Sigmoid colon (tissue), 6 donors: ENCODE measurements at regions not wholly inside any gene's neighbourhood (a gene's known extent, or its start where the extent isn't known, plus 50 kb on each side); places are given as distances from the start of the nearest gene placed in this dataset.

Experiments
- DNase-seq: peaks from one replicate; pipeline ENCODE4 v3.0.0-alpha.2; 2019
- H3K27ac ChIP-seq, 4 donors: fragments of 200-600 bp; sonication (generic); one replicate each; pipeline ENCODE4 v1.5.1; 2016 to 2019; ENCODE audit warnings: mild to moderate bottlenecking in 1 of 4
- H3K27me3 ChIP-seq, 3 donors: fragments of 200-600 bp; sonication (generic); one replicate each; pipeline ENCODE4 v1.5.1; 2019; ENCODE audit warnings: mild to moderate bottlenecking in 1 of 3
- H3K36me3 ChIP-seq, 4 donors: fragments of 200-600 bp; sonication (generic); one replicate each; pipeline ENCODE4 v1.5.1; 2016 to 2019
- H3K4me1 ChIP-seq, 4 donors: fragments of 200-600 bp; sonication (generic); one replicate each; pipeline ENCODE4 v1.5.1; 2017 to 2019
- H3K4me3 ChIP-seq, 4 donors: fragments of 200-600 bp; sonication (generic); one replicate each; pipeline ENCODE4 v1.5.1; 2017 to 2019; ENCODE audit warnings: mild to moderate bottlenecking in 2 of 4, moderate library complexity in 1 of 4
- H3K9me3 ChIP-seq, 4 donors: fragments of 200-600 bp in 3 of 4; sonication (generic) in 3 of 4; one replicate each; pipeline versions ENCODE4 v1.5.1 to v1.6.1; 2013 to 2019
- CTCF ChIP-seq, 4 experiments: fragments of 450-650 bp in 3 of 4; fragments of 200-600 bp in 1 of 4; IDR thresholded peaks; one replicate each; pipeline ENCODE4 v1.5.1; 2016 to 2019; ENCODE audit warnings: antibody characterized with exemption in 4 of 4, mild to moderate bottlenecking in 3 of 4, moderate library complexity in 2 of 4
- EP300 ChIP-seq, 4 donors: sonication (generic); formaldehyde crosslinking; IDR thresholded peaks; one replicate each; pipeline ENCODE4 v1.6.1; 2017; ENCODE audit warnings: antibody characterized with exemption in 4 of 4
- POLR2A ChIP-seq, 2 donors: fragments of 450-650 bp; IDR thresholded peaks; one replicate each; pipeline ENCODE4 v1.6.1; 2016; ENCODE audit warnings: antibody characterized with exemption in 2 of 2, mild to moderate bottlenecking in 2 of 2, moderate library complexity in 2 of 2
- POLR2AphosphoS5 ChIP-seq, 4 donors: sonication (generic); formaldehyde crosslinking; IDR thresholded peaks; one replicate each; pipeline ENCODE4 v1.6.1; 2017; ENCODE audit warnings: antibody characterized with exemption in 4 of 4
- WGBS, 2 donors: extraction: QIAGEN DNeasy Blood & Tissue Kit; methylation state at CpG; one replicate each; pipeline ENCODE4 v1.1.7; 2013; 5-methylcytosine and 5-hydroxymethylcytosine counted together
- intact Hi-C: fragments of 100-400 bp; cut with DNase I; formaldehyde crosslinking; loops from one replicate; pipeline ENCODE4 v1.15.1; 2023
- donor health status: healthy with polysubstance abuse.
- donor health status: healthy.

DNA sequence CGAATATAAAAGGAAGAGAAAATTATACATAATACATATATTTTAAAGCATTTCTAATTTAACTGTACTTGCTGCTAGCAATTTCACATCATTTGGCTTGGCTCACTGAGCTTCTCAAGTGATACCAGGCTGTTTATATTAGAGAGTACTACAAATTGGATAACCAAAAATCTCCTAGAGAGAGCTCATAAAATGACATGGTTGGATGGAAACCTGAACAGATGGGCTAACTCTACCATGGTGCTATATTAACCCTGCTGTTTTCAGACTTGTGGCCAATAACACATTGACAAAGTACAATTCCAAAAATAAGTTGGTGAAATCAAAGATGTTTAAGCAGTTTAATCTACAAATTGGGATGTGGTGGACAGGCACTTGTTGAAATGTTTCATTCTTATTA, 364.4 kb upstream of the GCFC2 start:
- TF ChIP-seq POLR2AphosphoS5 (IDR thresholded peaks at IDR 0.05) = no peak
- TF ChIP-seq EP300 (IDR thresholded peaks at IDR 0.05) = no peak
- TF ChIP-seq CTCF (IDR thresholded peaks at IDR 0.05) = no peak
- TF ChIP-seq POLR2A (IDR thresholded peaks at IDR 0.05) = no peak
- no peak for DNase-seq
- Histone ChIP-seq H3K9me3 (no peaks in the 10 kb centered on the region), H3K4me3 (no peak overlapping the region), H3K36me3 (no peaks in the 10 kb centered on the region), H3K27ac (no peak overlapping the region), H3K27me3 (no peaks in the 10 kb centered on the region), H3K4me1 (no peaks in the 10 kb centered on the region)
- 47 to 78% methylated on average over 1 of the region's 1 CpG for WGBS, 2 donors
- intact Hi-C loops = no loop called here

DNA sequence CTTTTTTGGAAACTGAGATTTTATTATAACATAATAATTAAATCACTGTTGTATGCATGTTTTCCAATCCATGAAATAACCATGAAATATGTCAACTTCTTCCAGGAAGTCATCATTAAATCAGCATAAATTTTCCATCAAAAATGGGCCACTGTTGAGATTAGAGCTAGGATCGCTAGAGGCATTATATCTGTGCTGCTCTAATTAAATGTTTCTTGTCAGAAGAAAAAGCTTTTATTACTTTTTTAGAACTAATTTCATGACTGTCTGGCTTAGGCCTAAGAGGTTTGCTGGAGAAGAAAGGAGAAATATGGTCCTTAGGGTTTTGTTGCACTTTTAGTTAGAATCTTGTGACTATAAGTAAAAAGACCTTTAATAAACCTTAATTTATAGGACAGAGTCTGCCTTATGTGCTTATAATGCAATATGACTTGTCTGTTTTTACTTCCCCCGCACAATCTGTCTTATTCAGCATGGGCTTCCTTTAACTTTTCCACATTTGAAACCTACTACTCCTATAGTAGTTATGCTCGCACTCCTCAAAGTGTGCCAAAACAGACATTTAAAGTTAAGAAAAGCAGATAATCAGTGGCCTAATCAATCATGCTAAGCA, 363.4 kb upstream of the GCFC2 start:
- intact Hi-C loops = no loop called here
- Histone ChIP-seq H3K27ac (no peak overlapping the region), H3K9me3 (peaks cover 0 to 5% (median 0%) of the 10 kb centered on the region in 4 donors), H3K36me3 (no peaks in the 10 kb centered on the region), H3K27me3 (no peaks in the 10 kb centered on the region), H3K4me1 (no peaks in the 10 kb centered on the region), H3K4me3 (no peak overlapping the region)
- DNase-seq = no peak
- TF ChIP-seq POLR2A (IDR thresholded peaks at IDR 0.05) (no peak), POLR2AphosphoS5 (IDR thresholded peaks at IDR 0.05) (no peak), EP300 (IDR thresholded peaks at IDR 0.05) (no peak), CTCF (IDR thresholded peaks at IDR 0.05) (no peak)
- WGBS, 2 donors = 90 to 93% methylated on average over 3 of the region's 3 CpGs

DNA sequence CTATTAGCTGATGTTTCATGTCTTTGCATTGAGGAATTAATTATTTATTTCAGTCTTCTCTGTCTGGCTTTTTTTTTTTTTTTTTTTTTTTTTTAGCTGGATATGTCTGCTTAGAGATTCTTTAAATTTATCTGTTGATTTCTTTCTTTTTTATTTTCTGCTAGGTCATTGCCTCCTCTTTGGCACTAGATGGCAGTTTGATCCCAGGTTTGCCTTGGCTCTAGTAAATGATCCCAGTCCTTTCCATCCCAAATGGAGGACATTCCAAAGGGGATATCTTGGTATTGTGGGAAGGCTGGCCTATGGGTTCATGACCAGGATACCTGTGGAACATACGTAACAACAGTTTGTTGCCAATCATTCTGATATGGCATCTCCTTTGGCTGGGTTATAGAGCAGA, 339.5 kb upstream of the GCFC2 start:
- DNase-seq = no peak
- Histone ChIP-seq H3K27me3 (no peaks in the 10 kb centered on the region), H3K27ac (no peak overlapping the region), H3K9me3 (peaks cover 0 to 5% (median 3%) of the 10 kb centered on the region in 4 donors), H3K36me3 (no peaks in the 10 kb centered on the region), H3K4me3 (no peak overlapping the region), H3K4me1 (no peaks in the 10 kb centered on the region)
- intact Hi-C loops = no loop called here
- no peak for TF ChIP-seq EP300 (IDR thresholded peaks at IDR 0.05)
- TF ChIP-seq POLR2A (IDR thresholded peaks at IDR 0.05) = no peak
- no peak for TF ChIP-seq CTCF (IDR thresholded peaks at IDR 0.05)
- TF ChIP-seq POLR2AphosphoS5 (IDR thresholded peaks at IDR 0.05) = no peak
- WGBS, 2 donors = 95 to 100% methylated on average over 1 of the region's 1 CpG

DNA sequence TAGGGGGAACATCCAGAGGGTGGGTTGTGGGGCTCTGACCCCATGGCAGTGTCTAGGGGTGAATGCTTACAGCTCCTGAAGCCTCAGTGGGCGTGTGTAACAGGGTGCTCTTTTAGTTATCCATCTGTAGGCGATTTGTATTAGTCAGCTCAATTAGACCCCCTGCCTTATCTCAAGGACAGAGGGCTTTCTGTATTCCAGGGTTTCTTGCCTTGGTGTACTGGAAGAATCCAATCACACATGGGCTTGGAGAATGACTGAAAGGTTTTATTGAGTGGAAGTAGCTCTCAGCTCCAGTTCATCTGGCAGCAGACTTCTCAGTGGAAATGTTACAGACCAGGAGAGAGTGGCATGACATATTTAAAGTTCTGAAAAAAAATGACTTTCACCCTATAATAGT, 334.0 kb upstream of the GCFC2 start:
- no peaks in the 10 kb centered on the region for H3K27me3 ChIP-seq
- no peak for DNase-seq
- intact Hi-C loops = no loop called here
- TF ChIP-seq CTCF (IDR thresholded peaks at IDR 0.05) (no peak), POLR2A (IDR thresholded peaks at IDR 0.05) (no peak), EP300 (IDR thresholded peaks at IDR 0.05) (no peak), POLR2AphosphoS5 (IDR thresholded peaks at IDR 0.05) (no peak)
- no peak overlapping the region for H3K4me3 ChIP-seq
- H3K9me3 ChIP-seq = peaks cover 0 to 3% (median under 1%) of the 10 kb centered on the region in 4 donors
- 40 to 56% methylated on average over 2 of the region's 2 CpGs for WGBS, 2 donors
- H3K4me1 ChIP-seq = no peaks in the 10 kb centered on the region
- H3K36me3 ChIP-seq = no peaks in the 10 kb centered on the region
- H3K27ac ChIP-seq = no peak overlapping the region

GRCh38 chr2:76039505-76039904, 328.8 kb upstream of the GCFC2 start:
- TF ChIP-seq POLR2AphosphoS5 (IDR thresholded peaks at IDR 0.05) = no peak
- no peak for TF ChIP-seq POLR2A (IDR thresholded peaks at IDR 0.05)
- no peak for TF ChIP-seq CTCF (IDR thresholded peaks at IDR 0.05)
- no peak for TF ChIP-seq EP300 (IDR thresholded peaks at IDR 0.05)
- H3K4me3 ChIP-seq = no peak overlapping the region
- no peaks in the 10 kb centered on the region for H3K36me3 ChIP-seq
- DNase-seq = no peak
- no peaks in the 10 kb centered on the region for H3K9me3 ChIP-seq
- H3K27ac ChIP-seq = no peak overlapping the region
- intact Hi-C loops = no loop called here
- H3K27me3 ChIP-seq = no peaks in the 10 kb centered on the region
- H3K4me1 ChIP-seq = no peaks in the 10 kb centered on the region
